Esophagus muscularis mucosa (tissue), 4 donors: ENCODE measurements at regions not wholly inside any gene's neighbourhood (a gene's known extent, or its start where the extent isn't known, plus 50 kb on each side); places are given as distances from the start of the nearest gene placed in this dataset.

Experiments
- EP300 ChIP-seq: sonication (generic); formaldehyde crosslinking; IDR thresholded peaks from one replicate; pipeline ENCODE4 v1.6.1; 2017; ENCODE audit warnings: antibody characterized with exemption
- POLR2AphosphoS5 ChIP-seq, 2 donors: sonication (generic); formaldehyde crosslinking; IDR thresholded peaks; one replicate each; pipeline ENCODE4 v1.6.1; 2017; ENCODE audit warnings: antibody characterized with exemption in 2 of 2
- TF ChIP-seq, protein P1 (sequence below), 3 experiments: fragments of 200-600 bp in 2 of 3; fragments of 450-650 bp in 1 of 3; sonication (generic) in 2 of 3; IDR thresholded peaks; one replicate each; pipeline ENCODE4 v1.5.1; 2017 to 2019; ENCODE audit warnings: antibody characterized with exemption in 3 of 3, mild to moderate bottlenecking in 2 of 3, moderate library complexity in 1 of 3

DNA sequence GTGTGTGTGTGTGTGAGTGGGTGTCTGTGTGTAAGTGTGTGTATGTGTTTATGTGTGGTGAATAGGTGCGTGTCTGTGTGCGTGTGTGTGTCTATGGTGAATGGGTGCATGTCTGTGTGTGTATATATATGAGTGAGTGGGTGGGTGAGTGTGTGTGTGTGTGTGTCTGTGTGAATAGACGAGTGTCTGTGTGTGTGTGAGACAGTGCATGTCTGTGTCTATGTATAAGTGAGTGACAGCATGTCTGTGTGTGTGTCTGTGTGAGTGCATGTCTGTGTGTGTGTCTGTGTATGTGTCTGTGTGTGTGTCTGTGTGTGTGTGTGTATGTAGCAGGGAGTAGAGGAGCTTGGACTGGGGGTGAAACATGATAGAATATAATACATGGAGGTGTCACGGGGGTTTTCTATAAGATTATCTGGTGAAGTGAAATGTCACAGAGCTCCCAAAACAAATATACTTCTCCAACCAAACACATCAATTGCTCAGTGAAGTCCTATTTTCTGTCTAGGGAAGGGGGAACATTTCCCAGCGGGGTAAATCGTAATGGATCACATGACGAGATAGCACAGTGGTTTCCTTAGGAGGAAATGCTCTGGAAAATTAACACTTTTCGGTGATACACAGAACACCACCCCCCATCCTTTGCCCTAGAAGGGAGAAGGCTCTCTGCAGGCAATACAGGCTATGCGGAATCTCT lies 723.3 kb upstream of the CELF2 start:
- TF ChIP-seq POLR2AphosphoS5 (IDR thresholded peaks at IDR 0.05) (no peak), EP300 (no peak)
- TF ChIP-seq, protein P1, sequence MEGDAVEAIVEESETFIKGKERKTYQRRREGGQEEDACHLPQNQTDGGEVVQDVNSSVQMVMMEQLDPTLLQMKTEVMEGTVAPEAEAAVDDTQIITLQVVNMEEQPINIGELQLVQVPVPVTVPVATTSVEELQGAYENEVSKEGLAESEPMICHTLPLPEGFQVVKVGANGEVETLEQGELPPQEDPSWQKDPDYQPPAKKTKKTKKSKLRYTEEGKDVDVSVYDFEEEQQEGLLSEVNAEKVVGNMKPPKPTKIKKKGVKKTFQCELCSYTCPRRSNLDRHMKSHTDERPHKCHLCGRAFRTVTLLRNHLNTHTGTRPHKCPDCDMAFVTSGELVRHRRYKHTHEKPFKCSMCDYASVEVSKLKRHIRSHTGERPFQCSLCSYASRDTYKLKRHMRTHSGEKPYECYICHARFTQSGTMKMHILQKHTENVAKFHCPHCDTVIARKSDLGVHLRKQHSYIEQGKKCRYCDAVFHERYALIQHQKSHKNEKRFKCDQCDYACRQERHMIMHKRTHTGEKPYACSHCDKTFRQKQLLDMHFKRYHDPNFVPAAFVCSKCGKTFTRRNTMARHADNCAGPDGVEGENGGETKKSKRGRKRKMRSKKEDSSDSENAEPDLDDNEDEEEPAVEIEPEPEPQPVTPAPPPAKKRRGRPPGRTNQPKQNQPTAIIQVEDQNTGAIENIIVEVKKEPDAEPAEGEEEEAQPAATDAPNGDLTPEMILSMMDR (IDR thresholded peaks at IDR 0.05) = no peak
